ENCODE measurements at regions not wholly inside any gene's neighbourhood (a gene's known extent, or its start where the extent isn't known, plus 50 kb on each side); places are given as distances from the start of the nearest gene placed in this dataset.

DNA sequence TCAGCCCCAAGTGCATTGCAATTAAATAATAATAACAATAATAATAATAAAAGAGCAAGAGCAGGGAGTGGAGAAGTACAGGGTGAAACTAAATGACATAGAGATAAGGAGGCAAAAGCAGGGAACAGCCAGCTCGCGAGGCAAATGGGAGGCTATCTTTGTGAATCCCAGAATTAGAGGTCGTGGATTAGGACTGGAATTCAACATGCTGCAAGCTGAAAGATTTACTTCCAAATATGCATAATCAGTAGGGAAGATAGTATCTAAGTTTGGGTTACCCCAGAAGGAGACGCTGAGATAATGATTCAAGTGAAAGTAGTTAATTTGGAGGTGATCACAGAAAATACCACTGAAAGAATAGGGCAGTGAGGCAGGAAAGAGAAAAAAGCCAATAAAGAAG, 119.4 kb upstream of the UBE2E2 start:
- H3K4me3 ChIP-seq (ENCODE audit: low read depth, low read length), result no peak overlapping the region
- TF ChIP-seq, protein P1, sequence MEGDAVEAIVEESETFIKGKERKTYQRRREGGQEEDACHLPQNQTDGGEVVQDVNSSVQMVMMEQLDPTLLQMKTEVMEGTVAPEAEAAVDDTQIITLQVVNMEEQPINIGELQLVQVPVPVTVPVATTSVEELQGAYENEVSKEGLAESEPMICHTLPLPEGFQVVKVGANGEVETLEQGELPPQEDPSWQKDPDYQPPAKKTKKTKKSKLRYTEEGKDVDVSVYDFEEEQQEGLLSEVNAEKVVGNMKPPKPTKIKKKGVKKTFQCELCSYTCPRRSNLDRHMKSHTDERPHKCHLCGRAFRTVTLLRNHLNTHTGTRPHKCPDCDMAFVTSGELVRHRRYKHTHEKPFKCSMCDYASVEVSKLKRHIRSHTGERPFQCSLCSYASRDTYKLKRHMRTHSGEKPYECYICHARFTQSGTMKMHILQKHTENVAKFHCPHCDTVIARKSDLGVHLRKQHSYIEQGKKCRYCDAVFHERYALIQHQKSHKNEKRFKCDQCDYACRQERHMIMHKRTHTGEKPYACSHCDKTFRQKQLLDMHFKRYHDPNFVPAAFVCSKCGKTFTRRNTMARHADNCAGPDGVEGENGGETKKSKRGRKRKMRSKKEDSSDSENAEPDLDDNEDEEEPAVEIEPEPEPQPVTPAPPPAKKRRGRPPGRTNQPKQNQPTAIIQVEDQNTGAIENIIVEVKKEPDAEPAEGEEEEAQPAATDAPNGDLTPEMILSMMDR (IDR thresholded peaks at IDR 0.05; ENCODE audit: insufficient read depth, low read length, missing control alignments), result no peak
- ChIA-PET CTCF (no interaction called here), POLR2A (no interaction called here)
- DNase-seq (ENCODE audit: low read depth, low spot score), result no peak

DNA sequence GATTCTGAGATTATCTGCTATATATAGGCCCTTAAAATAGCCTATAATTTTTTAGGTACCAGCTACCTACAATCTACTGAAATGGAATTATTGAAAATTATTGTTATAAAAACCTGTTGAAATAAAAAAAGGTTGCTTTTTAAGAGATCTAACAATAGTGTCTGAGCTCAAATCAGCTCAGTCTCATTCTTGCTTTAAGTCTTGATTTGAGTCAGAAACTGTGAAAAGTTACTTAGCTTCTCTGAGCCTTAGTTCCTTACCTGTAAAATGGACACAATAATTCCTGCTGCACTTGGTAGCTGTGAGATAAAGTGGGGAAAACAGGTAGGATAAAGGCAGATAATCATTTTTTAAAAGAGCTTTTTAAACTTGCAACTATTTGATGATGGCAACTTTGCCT, 118.8 kb upstream of the UBE2E2 start:
- DNase-seq (ENCODE audit: low read depth, low spot score), result no peak
- no peak overlapping the region for H3K4me3 ChIP-seq (ENCODE audit: low read depth, low read length)
- TF ChIP-seq, protein P1 (IDR thresholded peaks at IDR 0.05; ENCODE audit: insufficient read depth, low read length, missing control alignments), result no peak
- CTCF ChIA-PET, result no interaction called here
- POLR2A ChIA-PET, result no interaction called here

DNA sequence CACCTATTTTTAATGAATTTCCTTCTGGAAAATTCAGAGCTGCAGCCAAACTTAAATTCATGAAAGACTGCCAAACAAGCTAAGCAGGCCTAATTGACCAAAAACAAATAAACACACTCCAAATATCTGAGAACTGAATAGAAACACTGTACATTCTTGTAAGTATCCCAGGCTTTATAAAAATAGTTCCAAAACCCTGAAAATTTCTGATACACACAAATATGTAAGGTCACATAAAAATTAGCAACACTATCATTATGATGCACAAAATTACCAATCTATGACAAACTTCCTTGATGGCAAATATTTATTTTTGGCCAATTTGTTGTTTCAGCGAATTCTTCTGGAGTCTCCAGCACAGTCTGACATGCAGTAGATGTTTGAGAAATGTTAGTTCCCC, 117.9 kb upstream of the UBE2E2 start:
- H3K4me3 ChIP-seq (ENCODE audit: low read depth, low read length), result no peak overlapping the region
- ChIA-PET POLR2A (no interaction called here), CTCF (no interaction called here)
- TF ChIP-seq, protein P1 (IDR thresholded peaks at IDR 0.05; ENCODE audit: insufficient read depth, low read length, missing control alignments), result no peak
- peak; percentile 10 for DNase-seq (ENCODE audit: low read depth, low spot score)

DNA sequence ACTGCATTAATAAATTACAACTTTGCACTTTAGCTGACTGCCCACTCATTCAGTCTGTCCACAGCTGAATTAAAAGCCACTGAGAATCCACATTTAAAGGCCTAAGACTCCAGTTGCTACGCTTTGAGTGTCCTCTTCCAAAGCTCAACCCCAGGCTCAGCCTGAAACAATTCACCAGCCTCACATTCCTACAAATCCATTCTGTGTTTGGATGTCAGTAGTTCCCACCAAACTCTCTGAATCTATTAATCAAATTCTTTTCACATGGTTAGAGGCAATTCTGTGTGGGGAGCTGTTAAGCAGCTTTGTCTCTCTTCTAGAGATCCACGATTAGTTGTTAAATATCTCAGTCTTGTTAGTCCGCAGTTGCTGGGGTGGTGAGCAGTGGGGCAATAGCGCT, 116.8 kb upstream of the UBE2E2 start:
- DNase-seq (ENCODE audit: low read depth, low spot score), result no peak
- no peak overlapping the region for H3K4me3 ChIP-seq (ENCODE audit: low read depth, low read length)
- POLR2A ChIA-PET, result no interaction called here
- CTCF ChIA-PET, result no interaction called here
- TF ChIP-seq, protein P1 (IDR thresholded peaks at IDR 0.05; ENCODE audit: insufficient read depth, low read length, missing control alignments), result no peak

GRCh38 chr3:23086831-23087230, 116.3 kb upstream of the UBE2E2 start:
- POLR2A ChIA-PET, result no interaction called here
- TF ChIP-seq, protein P1 (IDR thresholded peaks at IDR 0.05; ENCODE audit: insufficient read depth, low read length, missing control alignments), result no peak
- H3K4me3 ChIP-seq (ENCODE audit: low read depth, low read length), result no peak overlapping the region
- CTCF ChIA-PET, result no interaction called here
- no peak for DNase-seq (ENCODE audit: low read depth, low spot score)

DNA sequence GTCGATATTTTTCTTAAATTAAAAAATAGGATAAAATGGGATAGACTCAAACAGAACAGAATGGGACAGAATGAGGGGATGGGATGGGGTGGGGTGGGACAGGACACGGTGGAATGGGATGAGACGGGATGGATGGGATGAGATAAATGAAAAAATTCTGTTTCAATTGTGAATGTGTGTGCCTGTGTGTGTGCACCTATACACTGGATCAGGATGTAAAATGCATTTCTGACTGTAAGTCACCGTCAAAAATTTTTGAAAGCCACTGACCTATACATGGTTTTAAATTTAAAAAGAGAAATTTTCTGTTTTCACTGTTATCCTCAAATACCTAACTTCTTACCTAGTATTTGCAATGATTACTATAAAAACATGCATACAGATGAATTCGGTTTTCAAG, 108.7 kb upstream of the UBE2E2 start:
- TF ChIP-seq, protein P1 (IDR thresholded peaks at IDR 0.05; ENCODE audit: insufficient read depth, low read length, missing control alignments), result no peak
- H3K4me3 ChIP-seq (ENCODE audit: low read depth, low read length), result no peak overlapping the region
- ChIA-PET CTCF (no interaction called here), POLR2A (no interaction called here)
- DNase-seq (ENCODE audit: low read depth, low spot score), result no peak
